ENCODE measurements at regions not wholly inside any gene's neighbourhood (a gene's known extent, or its start where the extent isn't known, plus 50 kb on each side); places are given as distances from the start of the nearest gene placed in this dataset.

DNA sequence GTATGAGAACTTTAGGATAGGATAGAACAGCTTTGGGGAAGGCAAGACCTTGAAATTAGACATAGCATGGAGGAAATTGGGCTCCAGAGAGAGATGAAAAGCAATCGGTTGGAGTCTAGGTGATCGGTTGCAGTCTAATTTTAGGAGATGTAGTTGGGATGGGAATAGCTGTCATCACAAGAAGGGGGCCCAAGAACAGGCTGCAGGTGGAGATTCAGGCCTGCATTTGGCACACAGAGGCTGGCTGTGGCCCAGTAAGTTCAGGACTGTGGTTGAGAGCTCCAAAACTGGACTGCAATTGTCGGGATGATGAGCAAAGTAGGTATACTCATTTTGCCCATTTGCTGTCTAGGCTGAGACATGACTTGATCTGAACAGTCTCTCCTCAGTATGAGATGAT lies 301.3 kb upstream of the B3GALT2 start:
- Histone ChIP-seq H3K27ac (ENCODE audit: control insufficient read depth, insufficient read depth) (no peak overlapping the region), H3K27me3 (replicated peaks in 1 of 2; ENCODE audit: control insufficient read depth in 2 of 2, insufficient read depth in 2 of 2, low read length in 1 of 2) (no peaks in the 10 kb centered on the region; a peak in 1 of 4 replicates), H3K4me3 (no peak overlapping the region), H3K4me2 (ENCODE audit: control insufficient read depth, insufficient read depth) (no peak overlapping the region), H3K9ac (ENCODE audit: control insufficient read depth, insufficient read depth, low read length) (no peak overlapping the region), H3K36me3 (ENCODE audit: control insufficient read depth in 2 of 2, insufficient read depth in 2 of 2, low read length in 1 of 2) (no peaks in the 10 kb centered on the region), H4K20me1 (ENCODE audit: control insufficient read depth, insufficient read depth) (no peaks in the 10 kb centered on the region), H3K79me2 (ENCODE audit: control insufficient read depth, insufficient read depth, low read length) (no peaks in the 10 kb centered on the region), H3K4me1 (ENCODE audit: control insufficient read depth, insufficient read depth, low read length) (no peaks in the 10 kb centered on the region), H2AFZ (ENCODE audit: control insufficient read depth, low read depth, low read length) (no peak overlapping the region), H3K9me3 (replicated peaks; ENCODE audit: control insufficient read depth, insufficient read depth, low read length) (no peaks in the 10 kb centered on the region; the same call in 2 of the 3 replicates)
- POLR2A ChIA-PET = no interaction called here
- CTCF ChIA-PET = no interaction called here
- in situ Hi-C loops (cut with MboI) = no loop called here
- BruUV-seq (replicated peaks) = no TSS peak
- no peak for ATAC-seq
- WGBS (ENCODE audit: insufficient coverage, insufficient replicate concordance, low lambda C conversion rate, missing lambda C conversion rate) = 80% methylated on average over 3 of the region's 3 CpGs
- no peak for TF ChIP-seq SMARCA5 (IDR thresholded peaks at IDR 0.05)
- TF ChIP-seq, protein P1, sequence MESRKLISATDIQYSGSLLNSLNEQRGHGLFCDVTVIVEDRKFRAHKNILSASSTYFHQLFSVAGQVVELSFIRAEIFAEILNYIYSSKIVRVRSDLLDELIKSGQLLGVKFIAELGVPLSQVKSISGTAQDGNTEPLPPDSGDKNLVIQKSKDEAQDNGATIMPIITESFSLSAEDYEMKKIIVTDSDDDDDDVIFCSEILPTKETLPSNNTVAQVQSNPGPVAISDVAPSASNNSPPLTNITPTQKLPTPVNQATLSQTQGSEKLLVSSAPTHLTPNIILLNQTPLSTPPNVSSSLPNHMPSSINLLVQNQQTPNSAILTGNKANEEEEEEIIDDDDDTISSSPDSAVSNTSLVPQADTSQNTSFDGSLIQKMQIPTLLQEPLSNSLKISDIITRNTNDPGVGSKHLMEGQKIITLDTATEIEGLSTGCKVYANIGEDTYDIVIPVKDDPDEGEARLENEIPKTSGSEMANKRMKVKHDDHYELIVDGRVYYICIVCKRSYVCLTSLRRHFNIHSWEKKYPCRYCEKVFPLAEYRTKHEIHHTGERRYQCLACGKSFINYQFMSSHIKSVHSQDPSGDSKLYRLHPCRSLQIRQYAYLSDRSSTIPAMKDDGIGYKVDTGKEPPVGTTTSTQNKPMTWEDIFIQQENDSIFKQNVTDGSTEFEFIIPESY (IDR thresholded peaks at IDR 0.05) = no peak
- TF ChIP-seq MYC (IDR thresholded peaks at IDR 0.05; ENCODE audit: insufficient read depth, insufficient read length, insufficient replicate concordance, low read length, severe bottlenecking) = no peak
- RAD21 ChIA-PET (ENCODE audit: unreplicated experiment) = no interaction called here
- SMC1A ChIA-PET (ENCODE audit: uncharacterized antibody, unreplicated experiment) = no interaction called here
- no peak for FAIRE-seq
- no peak for DNase-seq (ENCODE audit: low read depth, low spot score)
- intact Hi-C loops (cut with micrococcal nuclease; ENCODE audit: unreplicated experiment) = no loop called here

DNA sequence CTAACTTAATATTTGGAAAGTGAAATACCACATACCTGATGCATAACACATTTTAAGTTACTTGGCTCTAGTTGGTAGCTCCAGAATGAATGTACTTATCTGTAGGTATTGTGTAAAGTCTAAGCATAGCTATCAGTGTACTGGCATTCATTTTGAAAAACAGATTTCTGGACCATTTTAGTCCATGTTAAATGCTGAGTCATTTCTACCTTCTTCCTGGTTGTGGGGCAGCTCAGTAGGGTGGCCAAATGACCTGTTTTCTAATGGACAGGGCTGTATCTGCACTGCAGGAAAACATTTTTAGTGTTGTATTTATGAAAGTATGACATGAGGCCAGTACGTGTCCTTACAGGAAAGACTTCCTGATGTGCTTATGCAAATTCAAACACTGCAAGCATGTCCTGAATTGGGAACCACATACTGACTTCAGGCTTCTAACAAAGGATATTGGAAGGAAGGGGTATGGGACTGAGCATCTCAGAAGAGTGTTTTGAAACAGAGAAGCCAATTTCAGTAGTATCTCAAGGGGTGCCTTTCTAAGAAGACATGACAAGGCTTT lies 300.3 kb upstream of the B3GALT2 start:
- Histone ChIP-seq H3K27ac (ENCODE audit: control insufficient read depth, insufficient read depth) (no peak overlapping the region), H3K27me3 (replicated peaks in 1 of 2; ENCODE audit: control insufficient read depth in 2 of 2, insufficient read depth in 2 of 2, low read length in 1 of 2) (no peaks in the 10 kb centered on the region; a peak in 1 of 4 replicates), H3K9ac (ENCODE audit: control insufficient read depth, insufficient read depth, low read length) (no peak overlapping the region), H2AFZ (ENCODE audit: control insufficient read depth, low read depth, low read length) (no peak overlapping the region), H3K4me1 (ENCODE audit: control insufficient read depth, insufficient read depth, low read length) (no peaks in the 10 kb centered on the region), H3K36me3 (ENCODE audit: control insufficient read depth in 2 of 2, insufficient read depth in 2 of 2, low read length in 1 of 2) (no peaks in the 10 kb centered on the region), H3K4me3 (no peak overlapping the region), H3K9me3 (replicated peaks; ENCODE audit: control insufficient read depth, insufficient read depth, low read length) (no peaks in the 10 kb centered on the region; the same call in 2 of the 3 replicates), H3K79me2 (ENCODE audit: control insufficient read depth, insufficient read depth, low read length) (no peaks in the 10 kb centered on the region), H4K20me1 (ENCODE audit: control insufficient read depth, insufficient read depth) (no peaks in the 10 kb centered on the region), H3K4me2 (ENCODE audit: control insufficient read depth, insufficient read depth) (no peak overlapping the region)
- DNase-seq (ENCODE audit: low read depth, low spot score) (no peak), ATAC-seq (no peak), FAIRE-seq (no peak)
- POLR2A ChIA-PET = no interaction called here
- SMC1A ChIA-PET (ENCODE audit: uncharacterized antibody, unreplicated experiment) = interaction anchor here (1.4 kb wide), 1 partner anchor 9 kb away, joined by 4 read pairs; no protein-coding TSS in a partner anchor
- 0% methylated on average over 1 of the region's 1 CpG for WGBS (ENCODE audit: insufficient coverage, insufficient replicate concordance, low lambda C conversion rate, missing lambda C conversion rate)
- intact Hi-C loops (cut with micrococcal nuclease; ENCODE audit: unreplicated experiment) = no loop called here
- RAD21 ChIA-PET (ENCODE audit: unreplicated experiment) = no interaction called here
- in situ Hi-C loops (cut with MboI) = no loop called here
- CTCF ChIA-PET = no interaction called here
- no TSS peak for BruUV-seq (replicated peaks)
- TF ChIP-seq CBX5 (IDR thresholded peaks at IDR 0.05; ENCODE audit: low read depth) (no peak), TCF7 (IDR thresholded peaks at IDR 0.05; ENCODE audit: borderline replicate concordance) (no peak), STAT3 (IDR thresholded peaks at IDR 0.05; ENCODE audit: low read depth, low read length) (no peak), TARDBP (IDR thresholded peaks at IDR 0.05; ENCODE audit: borderline replicate concordance) (no peak)
- TF ChIP-seq, protein P2, sequence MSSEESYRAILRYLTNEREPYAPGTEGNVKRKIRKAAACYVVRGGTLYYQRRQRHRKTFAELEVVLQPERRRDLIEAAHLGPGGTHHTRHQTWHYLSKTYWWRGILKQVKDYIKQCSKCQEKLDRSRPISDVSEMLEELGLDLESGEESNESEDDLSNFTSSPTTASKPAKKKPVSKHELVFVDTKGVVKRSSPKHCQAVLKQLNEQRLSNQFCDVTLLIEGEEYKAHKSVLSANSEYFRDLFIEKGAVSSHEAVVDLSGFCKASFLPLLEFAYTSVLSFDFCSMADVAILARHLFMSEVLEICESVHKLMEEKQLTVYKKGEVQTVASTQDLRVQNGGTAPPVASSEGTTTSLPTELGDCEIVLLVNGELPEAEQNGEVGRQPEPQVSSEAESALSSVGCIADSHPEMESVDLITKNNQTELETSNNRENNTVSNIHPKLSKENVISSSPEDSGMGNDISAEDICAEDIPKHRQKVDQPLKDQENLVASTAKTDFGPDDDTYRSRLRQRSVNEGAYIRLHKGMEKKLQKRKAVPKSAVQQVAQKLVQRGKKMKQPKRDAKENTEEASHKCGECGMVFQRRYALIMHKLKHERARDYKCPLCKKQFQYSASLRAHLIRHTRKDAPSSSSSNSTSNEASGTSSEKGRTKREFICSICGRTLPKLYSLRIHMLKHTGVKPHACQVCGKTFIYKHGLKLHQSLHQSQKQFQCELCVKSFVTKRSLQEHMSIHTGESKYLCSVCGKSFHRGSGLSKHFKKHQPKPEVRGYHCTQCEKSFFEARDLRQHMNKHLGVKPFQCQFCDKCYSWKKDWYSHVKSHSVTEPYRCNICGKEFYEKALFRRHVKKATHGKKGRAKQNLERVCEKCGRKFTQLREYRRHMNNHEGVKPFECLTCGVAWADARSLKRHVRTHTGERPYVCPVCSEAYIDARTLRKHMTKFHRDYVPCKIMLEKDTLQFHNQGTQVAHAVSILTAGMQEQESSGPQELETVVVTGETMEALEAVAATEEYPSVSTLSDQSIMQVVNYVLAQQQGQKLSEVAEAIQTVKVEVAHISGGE (CRISPR knock-in tag; IDR thresholded peaks at IDR 0.05) = no peak
- TF ChIP-seq, protein P3, sequence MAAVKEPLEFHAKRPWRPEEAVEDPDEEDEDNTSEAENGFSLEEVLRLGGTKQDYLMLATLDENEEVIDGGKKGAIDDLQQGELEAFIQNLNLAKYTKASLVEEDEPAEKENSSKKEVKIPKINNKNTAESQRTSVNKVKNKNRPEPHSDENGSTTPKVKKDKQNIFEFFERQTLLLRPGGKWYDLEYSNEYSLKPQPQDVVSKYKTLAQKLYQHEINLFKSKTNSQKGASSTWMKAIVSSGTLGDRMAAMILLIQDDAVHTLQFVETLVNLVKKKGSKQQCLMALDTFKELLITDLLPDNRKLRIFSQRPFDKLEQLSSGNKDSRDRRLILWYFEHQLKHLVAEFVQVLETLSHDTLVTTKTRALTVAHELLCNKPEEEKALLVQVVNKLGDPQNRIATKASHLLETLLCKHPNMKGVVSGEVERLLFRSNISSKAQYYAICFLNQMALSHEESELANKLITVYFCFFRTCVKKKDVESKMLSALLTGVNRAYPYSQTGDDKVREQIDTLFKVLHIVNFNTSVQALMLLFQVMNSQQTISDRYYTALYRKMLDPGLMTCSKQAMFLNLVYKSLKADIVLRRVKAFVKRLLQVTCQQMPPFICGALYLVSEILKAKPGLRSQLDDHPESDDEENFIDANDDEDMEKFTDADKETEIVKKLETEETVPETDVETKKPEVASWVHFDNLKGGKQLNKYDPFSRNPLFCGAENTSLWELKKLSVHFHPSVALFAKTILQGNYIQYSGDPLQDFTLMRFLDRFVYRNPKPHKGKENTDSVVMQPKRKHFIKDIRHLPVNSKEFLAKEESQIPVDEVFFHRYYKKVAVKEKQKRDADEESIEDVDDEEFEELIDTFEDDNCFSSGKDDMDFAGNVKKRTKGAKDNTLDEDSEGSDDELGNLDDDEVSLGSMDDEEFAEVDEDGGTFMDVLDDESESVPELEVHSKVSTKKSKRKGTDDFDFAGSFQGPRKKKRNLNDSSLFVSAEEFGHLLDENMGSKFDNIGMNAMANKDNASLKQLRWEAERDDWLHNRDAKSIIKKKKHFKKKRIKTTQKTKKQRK (IDR thresholded peaks at IDR 0.05; ENCODE audit: low read depth, low read length) = no peak
